ENCODE measurements at regions not wholly inside any gene's neighbourhood (a gene's known extent, or its start where the extent isn't known, plus 50 kb on each side); places are given as distances from the start of the nearest gene placed in this dataset.

DNA sequence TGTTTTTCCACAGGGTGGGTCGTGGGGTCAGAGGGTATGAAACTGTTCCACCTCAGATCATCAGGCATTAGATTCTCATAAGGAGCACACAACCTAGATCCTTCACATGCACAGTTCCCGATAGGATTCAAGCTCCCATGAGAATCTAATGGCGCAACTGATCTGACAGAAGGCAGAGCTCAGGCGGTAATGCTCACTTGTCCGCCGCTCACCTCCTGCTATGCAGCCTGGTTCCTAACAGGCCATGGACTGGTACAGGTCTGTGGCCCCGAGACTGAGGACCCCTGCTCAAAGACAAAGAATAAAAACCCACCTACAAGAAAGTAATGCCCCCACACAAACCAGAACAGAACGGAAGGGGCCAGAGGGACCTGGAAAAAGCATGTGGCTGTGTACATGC lies 76.1 kb upstream of the SNX9 start:
- TF ChIP-seq, protein P1, sequence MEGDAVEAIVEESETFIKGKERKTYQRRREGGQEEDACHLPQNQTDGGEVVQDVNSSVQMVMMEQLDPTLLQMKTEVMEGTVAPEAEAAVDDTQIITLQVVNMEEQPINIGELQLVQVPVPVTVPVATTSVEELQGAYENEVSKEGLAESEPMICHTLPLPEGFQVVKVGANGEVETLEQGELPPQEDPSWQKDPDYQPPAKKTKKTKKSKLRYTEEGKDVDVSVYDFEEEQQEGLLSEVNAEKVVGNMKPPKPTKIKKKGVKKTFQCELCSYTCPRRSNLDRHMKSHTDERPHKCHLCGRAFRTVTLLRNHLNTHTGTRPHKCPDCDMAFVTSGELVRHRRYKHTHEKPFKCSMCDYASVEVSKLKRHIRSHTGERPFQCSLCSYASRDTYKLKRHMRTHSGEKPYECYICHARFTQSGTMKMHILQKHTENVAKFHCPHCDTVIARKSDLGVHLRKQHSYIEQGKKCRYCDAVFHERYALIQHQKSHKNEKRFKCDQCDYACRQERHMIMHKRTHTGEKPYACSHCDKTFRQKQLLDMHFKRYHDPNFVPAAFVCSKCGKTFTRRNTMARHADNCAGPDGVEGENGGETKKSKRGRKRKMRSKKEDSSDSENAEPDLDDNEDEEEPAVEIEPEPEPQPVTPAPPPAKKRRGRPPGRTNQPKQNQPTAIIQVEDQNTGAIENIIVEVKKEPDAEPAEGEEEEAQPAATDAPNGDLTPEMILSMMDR (conservative IDR thresholded peaks at IDR 0.05) = no peak
- TF ChIP-seq ZFX (IDR thresholded peaks at IDR 0.05) = no peak
